HG03575 (cell line): ENCODE measurements at regions not wholly inside any gene's neighbourhood (a gene's known extent, or its start where the extent isn't known, plus 50 kb on each side); places are given as distances from the start of the nearest gene placed in this dataset.

Experiments used
- ATAC-seq: cut with Tn5 transposase; IDR thresholded peaks from one replicate; pipeline ENCODE4 v1.9.1; 2021; ENCODE audit not compliant: unreplicated experiment, insufficient number of reproducible peaks, low FRiP score; ENCODE audit errors: extremely low read depth

- no peak for ATAC-seq
Measured at GRCh38 chr6:19502301-19502700, 334.9 kb upstream of the ID4 start.

DNA sequence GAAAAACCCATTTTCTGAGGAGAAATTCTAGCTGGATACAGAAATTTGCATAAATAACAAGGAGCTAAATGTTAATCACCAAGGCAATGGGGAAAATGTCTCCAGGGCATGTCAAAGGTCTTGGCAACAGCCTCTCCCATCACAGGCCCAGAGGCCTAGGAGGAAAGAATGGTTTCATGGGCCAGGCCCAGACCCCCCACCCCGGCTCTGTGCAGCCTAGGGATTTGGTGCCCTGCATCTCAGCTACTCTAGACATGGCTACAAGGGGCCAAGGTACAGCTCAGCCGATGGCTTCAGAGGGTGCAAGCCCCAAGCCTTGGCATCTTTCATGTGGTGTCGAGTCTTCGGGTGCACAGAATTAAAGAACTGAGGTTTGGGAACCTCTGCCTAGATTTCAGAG lies 321.2 kb upstream of the ID4 start:
- ATAC-seq: no peak

- no peak for ATAC-seq
Measured at GRCh38 chr6:19519941-19520340, 317.2 kb upstream of the ID4 start.

DNA sequence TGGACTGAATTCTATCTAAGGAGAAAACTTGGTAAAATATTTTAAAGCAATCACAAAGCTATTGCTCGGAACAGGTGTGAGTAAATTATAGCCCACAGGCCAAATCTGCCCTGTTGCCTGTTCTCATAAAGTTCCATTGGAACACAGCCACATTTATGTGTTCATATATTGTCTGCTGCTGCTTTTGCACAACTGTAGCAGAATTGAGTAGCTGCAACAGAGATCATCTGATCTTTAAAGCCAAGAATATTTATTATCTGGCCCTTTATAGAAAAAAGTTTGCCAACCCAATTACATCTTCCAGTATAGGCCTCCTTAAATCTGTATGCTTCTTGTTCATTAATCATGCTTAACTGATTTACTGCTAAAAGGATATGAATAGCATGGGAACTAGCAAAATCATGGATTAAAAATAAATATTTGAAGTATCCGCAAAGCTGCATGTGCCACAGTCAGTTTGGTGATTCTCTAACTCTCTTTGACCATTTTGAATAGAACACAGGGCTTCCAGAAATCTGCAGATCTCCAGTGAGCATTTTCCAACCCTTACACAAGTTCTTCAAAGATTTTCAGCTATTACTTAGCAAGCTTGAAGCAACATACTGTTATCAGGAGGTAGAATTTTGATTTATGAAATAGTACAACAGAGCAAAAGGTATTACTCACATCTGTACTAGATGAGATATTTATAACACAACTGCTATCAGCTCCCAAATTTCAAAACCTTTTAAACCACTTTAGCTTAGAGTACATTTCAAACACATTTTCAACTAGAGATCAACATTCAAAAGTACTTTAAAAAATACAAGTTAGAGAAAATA lies 312.6 kb upstream of the ID4 start:
- no peak for ATAC-seq

- no peak for ATAC-seq
Measured at GRCh38 chr6:19525673-19526072, 311.5 kb upstream of the ID4 start.

DNA sequence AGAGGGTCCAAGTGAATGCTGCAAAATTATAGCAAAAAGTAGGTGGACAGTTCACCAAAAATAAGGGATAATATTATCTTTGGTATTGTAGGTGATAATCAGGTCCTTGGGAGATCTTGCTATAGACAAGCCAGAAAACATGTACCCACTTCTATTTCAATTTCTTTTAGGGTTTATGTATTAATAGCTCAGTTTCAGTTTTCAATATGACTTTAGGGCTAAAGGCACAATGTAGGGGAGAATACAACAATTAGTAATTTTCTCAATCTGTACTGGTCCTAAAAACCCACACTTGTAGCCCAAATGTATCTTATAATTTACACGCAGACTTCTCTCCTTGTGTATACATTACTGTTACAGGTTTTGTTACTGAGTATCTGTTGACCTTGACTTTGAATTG lies 307.0 kb upstream of the ID4 start:
- ATAC-seq: no peak

DNA sequence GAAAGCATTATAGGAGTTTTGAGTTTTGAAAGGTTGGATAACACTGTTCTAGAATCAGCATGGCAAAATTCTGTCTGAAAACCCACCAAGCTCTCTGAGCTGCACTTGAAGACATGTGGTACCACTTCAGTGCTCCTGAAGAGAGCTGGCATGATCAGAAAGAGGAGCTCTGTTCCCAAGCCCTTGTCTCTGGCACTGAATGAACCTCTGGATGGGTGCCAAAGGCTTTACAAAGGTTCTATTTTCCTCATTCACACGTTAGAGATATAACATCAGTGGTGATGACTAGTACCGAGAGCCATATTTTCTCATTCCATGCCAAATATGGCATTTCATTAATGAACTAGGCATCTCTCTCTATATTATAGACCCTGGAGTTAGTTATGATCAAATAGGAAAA lies 301.8 kb upstream of the ID4 start:
- ATAC-seq: no peak

DNA sequence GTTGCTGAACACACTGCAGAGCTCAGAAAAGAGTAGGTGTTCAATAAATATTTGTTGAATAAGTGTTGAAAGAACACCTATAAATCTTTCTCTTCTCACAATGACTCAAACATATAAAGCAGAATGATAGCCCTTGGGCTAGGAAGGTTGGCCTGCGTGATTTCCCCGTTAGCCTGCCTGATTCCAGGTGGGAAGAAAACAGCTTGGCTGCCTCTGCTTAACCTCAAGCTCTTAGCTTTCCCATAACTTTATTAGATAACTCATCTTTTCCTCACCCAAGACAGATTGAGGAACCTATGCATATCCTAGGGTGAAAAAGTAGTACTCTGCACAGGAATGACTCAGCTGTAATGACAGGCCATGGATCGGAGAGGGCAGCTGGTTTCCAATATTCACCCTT lies 300.3 kb upstream of the ID4 start:
- ATAC-seq: no peak

DNA sequence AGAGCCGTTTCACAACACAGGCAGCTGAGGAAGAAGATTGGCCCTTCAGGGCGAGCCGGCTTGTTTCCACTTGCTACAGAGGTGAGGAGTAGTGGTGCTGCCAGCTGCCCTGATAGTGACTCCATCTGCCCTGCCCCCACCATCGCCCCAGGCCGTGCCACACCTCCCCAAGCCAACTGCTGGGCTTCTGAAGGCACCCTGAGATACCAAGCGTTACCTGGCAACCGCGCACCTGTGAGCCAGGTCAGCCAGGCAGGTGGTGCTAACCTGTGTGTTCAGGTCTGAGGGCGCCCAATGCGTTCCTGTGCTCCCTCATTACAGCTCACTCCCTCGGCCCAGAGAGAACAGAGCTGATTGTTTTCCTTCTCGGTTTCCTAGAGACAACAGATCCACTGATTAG lies 299.1 kb upstream of the ID4 start:
- ATAC-seq: no peak

DNA sequence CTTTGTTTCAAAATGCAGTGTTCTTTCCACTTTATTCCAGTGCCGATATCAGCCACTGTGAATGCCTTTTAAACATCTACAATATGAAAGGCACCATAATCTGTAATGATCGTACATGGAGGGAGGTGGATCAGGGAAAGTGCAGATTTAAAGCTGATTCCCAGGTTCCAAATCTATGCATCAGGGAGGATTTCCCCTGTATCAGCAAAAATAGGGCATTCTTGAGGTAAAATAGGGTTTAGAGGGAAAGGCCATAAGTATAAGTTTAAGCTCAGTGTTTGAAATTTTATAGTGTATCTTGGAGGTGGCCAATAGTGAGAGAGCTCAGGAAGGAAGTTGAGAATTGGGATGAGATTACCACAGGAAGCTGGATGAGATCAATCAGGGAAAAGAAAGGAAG lies 289.7 kb upstream of the ID4 start:
- ATAC-seq: no peak

GRCh38 chr6:19549109-19549508 lies 288.1 kb upstream of the ID4 start:
- no peak for ATAC-seq

GRCh38 chr6:19550380-19550779 lies 286.8 kb upstream of the ID4 start:
- no peak for ATAC-seq

GRCh38 chr6:19551611-19552010 lies 285.6 kb upstream of the ID4 start:
- no peak for ATAC-seq

DNA sequence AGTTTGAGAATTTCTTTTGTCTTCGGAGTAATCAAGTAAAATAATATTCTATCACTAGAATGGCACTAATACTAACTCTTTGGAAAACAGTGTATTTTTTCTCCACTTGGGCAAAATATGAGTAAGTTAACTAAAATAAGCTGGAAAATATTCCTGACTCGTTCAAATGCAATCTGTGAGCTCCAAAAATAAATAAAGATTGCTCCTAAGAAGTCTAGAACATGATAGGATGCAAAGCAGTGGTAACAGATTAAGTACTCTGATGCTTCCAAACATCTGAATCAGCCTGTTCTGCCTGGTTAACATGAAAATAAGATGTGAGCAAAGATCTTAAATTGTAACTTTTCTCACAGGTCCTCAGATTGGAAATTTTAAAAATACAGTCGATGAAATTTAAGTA lies 285.1 kb upstream of the ID4 start:
- ATAC-seq: no peak

GRCh38 chr6:19552588-19552987 lies 284.6 kb upstream of the ID4 start:
- no peak for ATAC-seq

DNA sequence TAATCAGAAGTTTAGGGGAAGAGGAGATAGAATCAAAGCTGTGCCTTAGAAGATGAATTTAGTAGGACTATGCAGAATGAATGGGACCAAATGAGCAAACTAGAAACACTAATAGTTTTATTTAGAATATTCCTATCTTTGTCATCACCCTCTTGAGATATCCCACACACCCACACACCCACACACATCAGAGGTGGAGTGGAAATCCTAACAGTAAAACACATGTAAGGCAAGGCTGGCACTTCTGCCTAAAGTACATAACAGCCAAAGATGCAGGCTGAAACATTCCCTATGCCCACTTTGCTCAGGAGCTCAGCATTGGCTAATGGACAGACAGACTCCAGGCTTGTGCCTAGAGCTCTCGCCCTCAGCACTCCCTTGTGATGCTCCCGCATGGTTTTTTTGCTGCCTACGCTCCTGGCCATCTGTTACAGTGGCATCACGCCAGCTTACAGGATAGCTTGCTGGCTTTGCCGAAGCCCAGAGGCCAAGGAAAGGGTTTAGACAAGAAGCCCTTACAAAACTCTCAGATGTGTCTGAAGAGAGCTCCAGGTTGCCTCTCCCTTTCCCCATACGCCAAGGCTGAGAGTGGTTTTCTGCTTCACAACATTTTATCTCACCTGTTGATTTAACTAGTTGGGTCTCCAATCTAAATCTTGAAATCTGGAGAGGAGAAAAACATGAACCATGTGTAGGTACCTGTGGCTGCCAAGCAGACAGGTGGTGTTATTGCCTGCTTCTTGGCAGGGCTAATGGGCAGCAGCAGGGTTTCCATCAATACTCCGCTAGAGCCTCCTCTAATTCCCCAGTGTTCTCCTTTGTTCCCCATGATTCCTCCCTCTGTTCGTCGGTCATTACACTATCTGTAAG lies 282.6 kb upstream of the ID4 start:
- no peak for ATAC-seq

DNA sequence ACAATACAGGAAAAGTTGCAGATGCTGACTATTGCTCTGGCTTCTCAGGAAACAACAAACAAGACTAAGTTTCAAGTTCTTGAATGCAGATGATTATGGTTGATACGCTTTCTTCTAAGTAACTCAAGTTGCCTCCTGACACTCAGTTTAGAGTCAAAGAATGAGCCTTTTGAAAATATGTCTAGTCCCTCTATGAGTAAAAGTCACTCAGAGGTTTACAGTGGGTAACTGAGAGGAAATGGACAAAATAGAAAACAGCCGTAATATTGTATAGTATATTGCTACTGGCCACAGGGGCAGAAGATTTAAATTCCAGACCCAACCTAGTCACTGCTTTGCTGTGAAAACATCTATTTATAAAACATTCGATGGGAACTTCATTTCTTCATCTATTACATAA lies 280.0 kb upstream of the ID4 start:
- no peak for ATAC-seq

GRCh38 chr6:19558201-19558600 lies 279.0 kb upstream of the ID4 start:
- ATAC-seq: no peak

- no peak for ATAC-seq
Measured at GRCh38 chr6:19558934-19559333, 278.2 kb upstream of the ID4 start.

GRCh38 chr6:19562468-19562867 lies 274.7 kb upstream of the ID4 start:
- ATAC-seq: no peak
